ENCODE measurements at regions not wholly inside any gene's neighbourhood (a gene's known extent, or its start where the extent isn't known, plus 50 kb on each side); places are given as distances from the start of the nearest gene placed in this dataset.

GRCh38 chr2:61590214-61590613, 52.1 kb upstream of the XPO1 start:
- no peak for DNase-seq (ENCODE audit: extremely low read depth in 1 of 11, low read depth in 9 of 11, low spot score in 4 of 11)

GRCh38 chr2:61588566-61588965, 50.4 kb upstream of the XPO1 start:
- no peak for DNase-seq (ENCODE audit: extremely low read depth in 1 of 11, low read depth in 9 of 11, low spot score in 4 of 11)

All from renal cortex interstitium (tissue), 11 donors.